ENCODE measurements at regions not wholly inside any gene's neighbourhood (a gene's known extent, or its start where the extent isn't known, plus 50 kb on each side); places are given as distances from the start of the nearest gene placed in this dataset.

GRCh38 chr9:119963798-119964372 lies 594.6 kb upstream of the BRINP1 start:
- no peak overlapping the region for H3K4me3 ChIP-seq (ENCODE audit: low read depth, low read length, poor library complexity, severe bottlenecking)
- H3K4me1 ChIP-seq (ENCODE audit: insufficient read depth, low read length, poor library complexity, severe bottlenecking) = no peaks in the 10 kb centered on the region
- H3K4me2 ChIP-seq (ENCODE audit: low read length) = no peak overlapping the region
- no peaks in the 10 kb centered on the region for H3K36me3 ChIP-seq (ENCODE audit: insufficient read depth, low read length)
- H3K9me2 ChIP-seq (ENCODE audit: insufficient read depth, low read length) = no peaks in the 10 kb centered on the region
- intact Hi-C loops (cut with micrococcal nuclease; ENCODE audit: unreplicated experiment) = no loop called here
- no peak overlapping the region for H3K27ac ChIP-seq (ENCODE audit: low read depth, low read length, poor library complexity, severe bottlenecking)
- H3K9me3 ChIP-seq (ENCODE audit: low read length) = no peaks in the 10 kb centered on the region
- TF ChIP-seq EZH2phosphoT487 (IDR thresholded peaks at IDR 0.05; ENCODE audit: borderline replicate concordance, low read depth, low read length) (no peak), CTCF (conservative IDR thresholded peaks at IDR 0.05; ENCODE audit: low read length) (no peak)
- no peaks in the 10 kb centered on the region for H4K20me1 ChIP-seq (ENCODE audit: insufficient read depth, low read length)
- BruUV-seq (replicated peaks) = no TSS peak
- ChIA-PET CTCF (ENCODE audit: unreplicated experiment) (no interaction called here), POLR2A (no interaction called here)
- H2AFZ ChIP-seq (ENCODE audit: low read length) = no peak overlapping the region
- DNase-seq (ENCODE audit: low spot score) = no peak
- H3K79me2 ChIP-seq (ENCODE audit: insufficient read depth, low read depth, low read length) = no peaks in the 10 kb centered on the region

GRCh38 chr9:119963258-119963797 lies 594.1 kb upstream of the BRINP1 start:
- Histone ChIP-seq H4K20me1 (ENCODE audit: insufficient read depth, low read length) (no peaks in the 10 kb centered on the region), H3K4me2 (ENCODE audit: low read length) (no peak overlapping the region), H3K79me2 (ENCODE audit: insufficient read depth, low read depth, low read length) (no peaks in the 10 kb centered on the region), H3K27ac (ENCODE audit: low read depth, low read length, poor library complexity, severe bottlenecking) (no peak overlapping the region), H2AFZ (ENCODE audit: low read length) (no peak overlapping the region), H3K36me3 (ENCODE audit: insufficient read depth, low read length) (no peaks in the 10 kb centered on the region), H3K9me3 (ENCODE audit: low read length) (no peaks in the 10 kb centered on the region), H3K4me1 (ENCODE audit: insufficient read depth, low read length, poor library complexity, severe bottlenecking) (no peaks in the 10 kb centered on the region), H3K4me3 (ENCODE audit: low read depth, low read length, poor library complexity, severe bottlenecking) (no peak overlapping the region), H3K9me2 (ENCODE audit: insufficient read depth, low read length) (no peaks in the 10 kb centered on the region)
- no TSS peak for BruUV-seq (replicated peaks)
- ChIA-PET CTCF (ENCODE audit: unreplicated experiment) (no interaction called here), POLR2A (no interaction called here)
- TF ChIP-seq EZH2phosphoT487 (IDR thresholded peaks at IDR 0.05; ENCODE audit: borderline replicate concordance, low read depth, low read length) = no peak
- no peak for TF ChIP-seq CTCF (conservative IDR thresholded peaks at IDR 0.05; ENCODE audit: low read length)
- intact Hi-C loops (cut with micrococcal nuclease; ENCODE audit: unreplicated experiment) = no loop called here
- no peak for DNase-seq (ENCODE audit: low spot score)

GRCh38 chr9:119961774-119962424 lies 592.7 kb upstream of the BRINP1 start:
- no peaks in the 10 kb centered on the region for H3K9me3 ChIP-seq (ENCODE audit: low read length)
- H3K79me2 ChIP-seq (ENCODE audit: insufficient read depth, low read depth, low read length) = no peaks in the 10 kb centered on the region
- no peaks in the 10 kb centered on the region for H3K36me3 ChIP-seq (ENCODE audit: insufficient read depth, low read length)
- no peaks in the 10 kb centered on the region for H3K4me1 ChIP-seq (ENCODE audit: insufficient read depth, low read length, poor library complexity, severe bottlenecking)
- no peaks in the 10 kb centered on the region for H3K9me2 ChIP-seq (ENCODE audit: insufficient read depth, low read length)
- H3K4me3 ChIP-seq (ENCODE audit: low read depth, low read length, poor library complexity, severe bottlenecking) = no peak overlapping the region
- no peak overlapping the region for H3K4me2 ChIP-seq (ENCODE audit: low read length)
- POLR2A ChIA-PET = no interaction called here
- no peak for TF ChIP-seq EZH2phosphoT487 (IDR thresholded peaks at IDR 0.05; ENCODE audit: borderline replicate concordance, low read depth, low read length)
- peak; percentile 53 for TF ChIP-seq CTCF (conservative IDR thresholded peaks at IDR 0.05; ENCODE audit: low read length)
- CTCF ChIA-PET (ENCODE audit: unreplicated experiment) = no interaction called here
- no peak overlapping the region for H3K27ac ChIP-seq (ENCODE audit: low read depth, low read length, poor library complexity, severe bottlenecking)
- H2AFZ ChIP-seq (ENCODE audit: low read length) = no peak overlapping the region
- intact Hi-C loops (cut with micrococcal nuclease; ENCODE audit: unreplicated experiment) = no loop called here
- no peaks in the 10 kb centered on the region for H4K20me1 ChIP-seq (ENCODE audit: insufficient read depth, low read length)
- DNase-seq (ENCODE audit: low spot score) = no peak
- no TSS peak for BruUV-seq (replicated peaks)

Data from OCI-LY7 (cell line).